ENCODE measurements at regions not wholly inside any gene's neighbourhood (a gene's known extent, or its start where the extent isn't known, plus 50 kb on each side); places are given as distances from the start of the nearest gene placed in this dataset.

GRCh38 chr13:44266772-44267171 lies 106.9 kb upstream of the SERP2 start:
- Histone ChIP-seq H3K4me1 (ENCODE audit: control insufficient read depth, insufficient read depth, low read length, poor library complexity, severe bottlenecking) (no peaks in the 10 kb centered on the region), H3K9me3 (ENCODE audit: control insufficient read depth, low read length) (no peaks in the 10 kb centered on the region), H3K27ac (ENCODE audit: insufficient read depth, low read length, poor library complexity, severe bottlenecking) (no peak overlapping the region), H3K27me3 (replicated peaks; ENCODE audit: control insufficient read depth, insufficient read depth, low read length, poor library complexity, severe bottlenecking) (no peaks in the 10 kb centered on the region), H3K36me3 (ENCODE audit: control insufficient read depth, insufficient read depth, low read length) (no peaks in the 10 kb centered on the region), H3K4me3 (ENCODE audit: insufficient read depth, low read depth, low read length, poor library complexity, severe bottlenecking) (no peak overlapping the region)
- DNase-seq: no peak

- Histone ChIP-seq H3K4me1 (ENCODE audit: control insufficient read depth, insufficient read depth, low read length, poor library complexity, severe bottlenecking) (no peaks in the 10 kb centered on the region), H3K36me3 (ENCODE audit: control insufficient read depth, insufficient read depth, low read length) (no peaks in the 10 kb centered on the region), H3K27me3 (replicated peaks; ENCODE audit: control insufficient read depth, insufficient read depth, low read length, poor library complexity, severe bottlenecking) (no peaks in the 10 kb centered on the region), H3K27ac (ENCODE audit: insufficient read depth, low read length, poor library complexity, severe bottlenecking) (no peak overlapping the region), H3K9me3 (ENCODE audit: control insufficient read depth, low read length) (no peaks in the 10 kb centered on the region), H3K4me3 (ENCODE audit: insufficient read depth, low read depth, low read length, poor library complexity, severe bottlenecking) (no peak overlapping the region)
- no peak for DNase-seq
Measured at GRCh38 chr13:44267203-44267602, 106.4 kb upstream of the SERP2 start.

- Histone ChIP-seq H3K27ac (ENCODE audit: insufficient read depth, low read length, poor library complexity, severe bottlenecking) (no peak overlapping the region), H3K36me3 (ENCODE audit: control insufficient read depth, insufficient read depth, low read length) (no peaks in the 10 kb centered on the region), H3K27me3 (replicated peaks; ENCODE audit: control insufficient read depth, insufficient read depth, low read length, poor library complexity, severe bottlenecking) (no peaks in the 10 kb centered on the region), H3K4me1 (ENCODE audit: control insufficient read depth, insufficient read depth, low read length, poor library complexity, severe bottlenecking) (no peaks in the 10 kb centered on the region), H3K9me3 (ENCODE audit: control insufficient read depth, low read length) (no peaks in the 10 kb centered on the region), H3K4me3 (ENCODE audit: insufficient read depth, low read depth, low read length, poor library complexity, severe bottlenecking) (no peak overlapping the region)
- no peak for DNase-seq
Measured at GRCh38 chr13:44267980-44268379, 105.6 kb upstream of the SERP2 start.

DNA sequence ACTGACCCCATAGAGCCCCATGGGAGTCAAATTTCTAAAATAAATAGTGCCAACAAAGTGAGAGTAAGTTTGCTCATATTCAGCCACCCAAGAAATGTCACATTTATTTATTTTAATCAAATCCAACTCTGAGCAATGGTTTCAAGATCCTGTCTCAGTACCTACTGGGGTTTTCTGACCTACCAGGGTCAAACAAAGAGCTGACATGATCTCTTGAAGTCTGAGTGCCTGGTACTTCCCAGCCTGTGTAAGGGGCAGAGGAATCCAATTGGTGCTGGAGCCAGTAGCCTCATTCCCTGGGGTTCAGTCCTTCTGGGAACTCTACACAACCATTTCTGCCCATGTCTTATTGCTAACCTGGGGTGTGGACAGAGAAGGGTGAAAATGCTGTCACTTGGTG lies 104.6 kb upstream of the SERP2 start:
- no peak overlapping the region for H3K4me3 ChIP-seq (ENCODE audit: insufficient read depth, low read depth, low read length, poor library complexity, severe bottlenecking)
- no peaks in the 10 kb centered on the region for H3K9me3 ChIP-seq (ENCODE audit: control insufficient read depth, low read length)
- no peak overlapping the region for H3K27ac ChIP-seq (ENCODE audit: insufficient read depth, low read length, poor library complexity, severe bottlenecking)
- H3K36me3 ChIP-seq (ENCODE audit: control insufficient read depth, insufficient read depth, low read length): no peaks in the 10 kb centered on the region
- no peak for DNase-seq
- H3K27me3 ChIP-seq (replicated peaks; ENCODE audit: control insufficient read depth, insufficient read depth, low read length, poor library complexity, severe bottlenecking): no peaks in the 10 kb centered on the region
- peaks cover 2% of the 10 kb centered on the region for H3K4me1 ChIP-seq (ENCODE audit: control insufficient read depth, insufficient read depth, low read length, poor library complexity, severe bottlenecking)

GRCh38 chr13:44270150-44270549 lies 103.5 kb upstream of the SERP2 start:
- Histone ChIP-seq H3K9me3 (ENCODE audit: control insufficient read depth, low read length) (no peaks in the 10 kb centered on the region), H3K4me1 (ENCODE audit: control insufficient read depth, insufficient read depth, low read length, poor library complexity, severe bottlenecking) (peaks cover 10% of the 10 kb centered on the region), H3K27me3 (replicated peaks; ENCODE audit: control insufficient read depth, insufficient read depth, low read length, poor library complexity, severe bottlenecking) (no peaks in the 10 kb centered on the region), H3K27ac (ENCODE audit: insufficient read depth, low read length, poor library complexity, severe bottlenecking) (no peak overlapping the region), H3K36me3 (ENCODE audit: control insufficient read depth, insufficient read depth, low read length) (no peaks in the 10 kb centered on the region), H3K4me3 (ENCODE audit: insufficient read depth, low read depth, low read length, poor library complexity, severe bottlenecking) (no peak overlapping the region)
- no peak for DNase-seq

DNA sequence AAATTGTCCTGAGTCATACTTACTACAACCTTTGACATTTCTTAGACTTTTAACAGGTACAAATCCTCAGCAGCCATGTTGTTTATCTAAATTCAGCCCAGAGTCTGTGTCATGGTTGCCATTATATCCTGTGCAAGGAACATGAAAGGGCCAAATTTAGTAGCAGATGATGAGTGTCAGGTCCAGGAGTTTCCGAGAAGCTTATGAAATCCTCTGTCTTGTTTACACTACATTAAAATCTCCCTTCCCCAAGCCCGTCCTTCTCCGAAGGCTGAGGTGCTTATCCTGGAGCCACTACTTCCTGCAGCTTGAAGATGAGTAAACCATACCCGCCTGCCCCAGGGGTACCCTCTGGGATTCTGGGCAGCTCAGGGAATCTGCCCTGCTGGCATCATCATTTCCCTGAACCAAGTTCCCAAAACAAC lies 102.6 kb upstream of the SERP2 start:
- no peak overlapping the region for H3K27ac ChIP-seq (ENCODE audit: insufficient read depth, low read length, poor library complexity, severe bottlenecking)
- peaks cover 10% of the 10 kb centered on the region for H3K4me1 ChIP-seq (ENCODE audit: control insufficient read depth, insufficient read depth, low read length, poor library complexity, severe bottlenecking)
- H3K4me3 ChIP-seq (ENCODE audit: insufficient read depth, low read depth, low read length, poor library complexity, severe bottlenecking): no peak overlapping the region
- no peak for DNase-seq
- no peaks in the 10 kb centered on the region for H3K27me3 ChIP-seq (replicated peaks; ENCODE audit: control insufficient read depth, insufficient read depth, low read length, poor library complexity, severe bottlenecking)
- H3K9me3 ChIP-seq (ENCODE audit: control insufficient read depth, low read length): no peaks in the 10 kb centered on the region
- no peaks in the 10 kb centered on the region for H3K36me3 ChIP-seq (ENCODE audit: control insufficient read depth, insufficient read depth, low read length)

GRCh38 chr13:44271473-44271872 lies 102.2 kb upstream of the SERP2 start:
- Histone ChIP-seq H3K27me3 (replicated peaks; ENCODE audit: control insufficient read depth, insufficient read depth, low read length, poor library complexity, severe bottlenecking) (no peaks in the 10 kb centered on the region), H3K27ac (ENCODE audit: insufficient read depth, low read length, poor library complexity, severe bottlenecking) (no peak overlapping the region)

DNA sequence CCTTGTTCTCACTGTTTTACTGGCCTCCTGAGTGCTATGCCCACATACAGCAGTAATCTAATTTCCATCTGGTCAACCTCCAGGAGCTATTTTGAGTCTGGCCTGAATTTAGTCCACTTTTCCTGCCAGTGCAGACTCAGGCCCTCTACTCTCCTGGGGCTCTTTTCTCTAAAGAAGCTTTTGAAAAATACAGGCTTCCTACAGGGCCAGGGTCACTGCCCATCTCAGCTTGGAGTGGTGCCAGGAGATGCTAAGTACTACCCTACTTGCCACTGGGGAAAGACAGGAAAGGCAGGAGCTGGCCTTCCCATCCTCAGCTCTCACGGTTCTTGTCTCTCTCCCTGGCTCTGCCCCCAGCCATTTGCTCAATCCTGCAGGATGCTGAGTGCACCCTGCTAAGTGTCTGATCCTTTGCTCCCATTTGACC lies 101.7 kb upstream of the SERP2 start:
- H3K27ac ChIP-seq (ENCODE audit: insufficient read depth, low read length, poor library complexity, severe bottlenecking): no peak overlapping the region
- no peaks in the 10 kb centered on the region for H3K27me3 ChIP-seq (replicated peaks; ENCODE audit: control insufficient read depth, insufficient read depth, low read length, poor library complexity, severe bottlenecking)
- no peak for DNase-seq
- peaks cover 10% of the 10 kb centered on the region for H3K4me1 ChIP-seq (ENCODE audit: control insufficient read depth, insufficient read depth, low read length, poor library complexity, severe bottlenecking)
- H3K4me3 ChIP-seq (ENCODE audit: insufficient read depth, low read depth, low read length, poor library complexity, severe bottlenecking): no peak overlapping the region
- H3K36me3 ChIP-seq (ENCODE audit: control insufficient read depth, insufficient read depth, low read length): no peaks in the 10 kb centered on the region
- no peaks in the 10 kb centered on the region for H3K9me3 ChIP-seq (ENCODE audit: control insufficient read depth, low read length)

More at GRCh38 chr13:44271473-44271872, 102.2 kb upstream of the SERP2 start:
- no peak for DNase-seq
- Histone ChIP-seq H3K36me3 (ENCODE audit: control insufficient read depth, insufficient read depth, low read length) (no peaks in the 10 kb centered on the region), H3K4me3 (ENCODE audit: insufficient read depth, low read depth, low read length, poor library complexity, severe bottlenecking) (no peak overlapping the region), H3K9me3 (ENCODE audit: control insufficient read depth, low read length) (no peaks in the 10 kb centered on the region), H3K4me1 (ENCODE audit: control insufficient read depth, insufficient read depth, low read length, poor library complexity, severe bottlenecking) (peaks cover 10% of the 10 kb centered on the region)

- peaks cover 10% of the 10 kb centered on the region for H3K4me1 ChIP-seq (ENCODE audit: control insufficient read depth, insufficient read depth, low read length, poor library complexity, severe bottlenecking)
- DNase-seq: no peak
Measured at GRCh38 chr13:44272692-44273091, 100.9 kb upstream of the SERP2 start.

DNA sequence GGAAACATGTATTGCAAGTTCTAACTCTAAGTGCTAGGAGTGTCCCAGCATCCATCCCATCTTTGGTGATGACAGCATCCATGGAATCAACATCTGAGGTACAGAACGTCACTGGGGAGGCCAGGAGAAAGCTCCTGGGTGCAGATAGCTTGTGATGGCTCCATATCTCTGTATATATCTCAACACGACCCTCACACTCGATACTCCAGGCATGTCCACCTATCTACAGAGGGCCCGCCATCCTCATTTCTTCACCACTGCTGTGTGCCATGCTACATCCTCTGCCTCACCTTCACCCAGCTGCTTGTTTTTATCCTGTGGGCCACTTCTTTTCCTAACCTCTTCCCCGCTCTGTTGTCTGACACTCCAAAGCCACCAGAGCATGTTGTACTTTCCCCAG lies 100.4 kb upstream of the SERP2 start:
- peaks cover 10% of the 10 kb centered on the region for H3K4me1 ChIP-seq (ENCODE audit: control insufficient read depth, insufficient read depth, low read length, poor library complexity, severe bottlenecking)
- no peaks in the 10 kb centered on the region for H3K36me3 ChIP-seq (ENCODE audit: control insufficient read depth, insufficient read depth, low read length)

More at GRCh38 chr13:44272692-44273091, 100.9 kb upstream of the SERP2 start:
- Histone ChIP-seq H3K27me3 (replicated peaks; ENCODE audit: control insufficient read depth, insufficient read depth, low read length, poor library complexity, severe bottlenecking) (no peaks in the 10 kb centered on the region), H3K9me3 (ENCODE audit: control insufficient read depth, low read length) (no peaks in the 10 kb centered on the region), H3K36me3 (ENCODE audit: control insufficient read depth, insufficient read depth, low read length) (no peaks in the 10 kb centered on the region), H3K4me3 (ENCODE audit: insufficient read depth, low read depth, low read length, poor library complexity, severe bottlenecking) (no peak overlapping the region), H3K27ac (ENCODE audit: insufficient read depth, low read length, poor library complexity, severe bottlenecking) (no peak overlapping the region)

More for the DNA sequence above, 100.4 kb upstream of the SERP2 start:
- Histone ChIP-seq H3K4me3 (ENCODE audit: insufficient read depth, low read depth, low read length, poor library complexity, severe bottlenecking) (no peak overlapping the region), H3K27ac (ENCODE audit: insufficient read depth, low read length, poor library complexity, severe bottlenecking) (no peak overlapping the region), H3K27me3 (replicated peaks; ENCODE audit: control insufficient read depth, insufficient read depth, low read length, poor library complexity, severe bottlenecking) (no peaks in the 10 kb centered on the region), H3K9me3 (ENCODE audit: control insufficient read depth, low read length) (no peaks in the 10 kb centered on the region)
- no peak for DNase-seq
